ENCODE measurements at regions not wholly inside any gene's neighbourhood (a gene's known extent, or its start where the extent isn't known, plus 50 kb on each side); places are given as distances from the start of the nearest gene placed in this dataset.

- no peak for TF ChIP-seq CTCF (conservative IDR thresholded peaks at IDR 0.05)
- H3K9ac ChIP-seq (ENCODE audit: extremely low read depth, low read length, poor library complexity, severe bottlenecking): no peak overlapping the region
- H3K27me3 Mint-ChIP-seq (ENCODE audit: insufficient read depth): peaks cover 16% of the 10 kb centered on the region
- H3K27me3 ChIP-seq (ENCODE audit: control insufficient read depth, insufficient read depth, low read length, poor library complexity, severe bottlenecking): no peaks in the 10 kb centered on the region
- no peak for DNase-seq
- no peak overlapping the region for H3K27ac ChIP-seq (ENCODE audit: low read depth, low read length)
- WGBS, 2 experiments (ENCODE audit: insufficient coverage in 1 of 2, insufficient read length in 1 of 2): 87 to 95% methylated on average over 2 to 3 of the region's 3 CpGs
- H3K36me3 Mint-ChIP-seq (ENCODE audit: low read depth): no peaks in the 10 kb centered on the region
- no peaks in the 10 kb centered on the region for H3K36me3 ChIP-seq (ENCODE audit: control insufficient read depth, insufficient read depth, low read length)
- no peak overlapping the region for H3K27ac Mint-ChIP-seq
- peaks cover 38% of the 10 kb centered on the region for H3K4me1 Mint-ChIP-seq
- H3K9me3 Mint-ChIP-seq: no peaks in the 10 kb centered on the region
- peaks cover 24% of the 10 kb centered on the region for H3K4me1 ChIP-seq (ENCODE audit: control insufficient read depth, insufficient read depth, low read length)
- H3K4me3 Mint-ChIP-seq: no peak overlapping the region
- no peak overlapping the region for H3K4me3 ChIP-seq (ENCODE audit: low read length)
- no peaks in the 10 kb centered on the region for H3K9me3 ChIP-seq (ENCODE audit: control insufficient read depth, low read length)
Measured at GRCh38 chr4:14864365-14865030, 137.8 kb upstream of the CPEB2 start.

- H3K9me3 Mint-ChIP-seq: no peaks in the 10 kb centered on the region
- Histone ChIP-seq H3K27me3 (ENCODE audit: control insufficient read depth, insufficient read depth, low read length, poor library complexity, severe bottlenecking) (no peaks in the 10 kb centered on the region), H3K9ac (ENCODE audit: extremely low read depth, low read length, poor library complexity, severe bottlenecking) (no peak overlapping the region), H3K9me3 (ENCODE audit: control insufficient read depth, low read length) (no peaks in the 10 kb centered on the region), H3K4me3 (ENCODE audit: low read length) (no peak overlapping the region), H3K36me3 (ENCODE audit: control insufficient read depth, insufficient read depth, low read length) (no peaks in the 10 kb centered on the region), H3K27ac (ENCODE audit: low read depth, low read length) (no peak overlapping the region), H3K4me1 (ENCODE audit: control insufficient read depth, insufficient read depth, low read length) (peaks cover 25% of the 10 kb centered on the region)
- 80% methylated on average over 4 of the region's 5 CpGs; no CpG with 5 or more reads in 1 of the 2 experiments for WGBS, 2 experiments (ENCODE audit: insufficient coverage in 1 of 2, insufficient read length in 1 of 2)
- DNase-seq: no peak
- H3K27ac Mint-ChIP-seq: no peak overlapping the region
- no peak overlapping the region for H3K4me3 Mint-ChIP-seq
- TF ChIP-seq CTCF (conservative IDR thresholded peaks at IDR 0.05): no peak
- peaks cover 40% of the 10 kb centered on the region for H3K4me1 Mint-ChIP-seq
- no peaks in the 10 kb centered on the region for H3K36me3 Mint-ChIP-seq (ENCODE audit: low read depth)
- peaks cover 16% of the 10 kb centered on the region for H3K27me3 Mint-ChIP-seq (ENCODE audit: insufficient read depth)
Measured at GRCh38 chr4:14865031-14865366, 137.3 kb upstream of the CPEB2 start.

GRCh38 chr4:14865804-14866203, 136.5 kb upstream of the CPEB2 start:
- Histone ChIP-seq H3K36me3 (ENCODE audit: control insufficient read depth, insufficient read depth, low read length) (no peaks in the 10 kb centered on the region), H3K9ac (ENCODE audit: extremely low read depth, low read length, poor library complexity, severe bottlenecking) (no peak overlapping the region), H3K27me3 (ENCODE audit: control insufficient read depth, insufficient read depth, low read length, poor library complexity, severe bottlenecking) (no peaks in the 10 kb centered on the region), H3K4me1 (ENCODE audit: control insufficient read depth, insufficient read depth, low read length) (peaks cover 25% of the 10 kb centered on the region), H3K9me3 (ENCODE audit: control insufficient read depth, low read length) (no peaks in the 10 kb centered on the region), H3K27ac (ENCODE audit: low read depth, low read length) (no peak overlapping the region), H3K4me3 (ENCODE audit: low read length) (no peak overlapping the region)
- H3K4me3 Mint-ChIP-seq: no peak overlapping the region
- no peak for TF ChIP-seq CTCF (conservative IDR thresholded peaks at IDR 0.05)
- peaks cover 40% of the 10 kb centered on the region for H3K4me1 Mint-ChIP-seq
- DNase-seq: no peak
- peaks cover 18% of the 10 kb centered on the region for H3K27me3 Mint-ChIP-seq (ENCODE audit: insufficient read depth)
- H3K36me3 Mint-ChIP-seq (ENCODE audit: low read depth): no peaks in the 10 kb centered on the region
- no peaks in the 10 kb centered on the region for H3K9me3 Mint-ChIP-seq
- no peak overlapping the region for H3K27ac Mint-ChIP-seq
